ENCODE measurements at regions not wholly inside any gene's neighbourhood (a gene's known extent, or its start where the extent isn't known, plus 50 kb on each side); places are given as distances from the start of the nearest gene placed in this dataset.

DNA sequence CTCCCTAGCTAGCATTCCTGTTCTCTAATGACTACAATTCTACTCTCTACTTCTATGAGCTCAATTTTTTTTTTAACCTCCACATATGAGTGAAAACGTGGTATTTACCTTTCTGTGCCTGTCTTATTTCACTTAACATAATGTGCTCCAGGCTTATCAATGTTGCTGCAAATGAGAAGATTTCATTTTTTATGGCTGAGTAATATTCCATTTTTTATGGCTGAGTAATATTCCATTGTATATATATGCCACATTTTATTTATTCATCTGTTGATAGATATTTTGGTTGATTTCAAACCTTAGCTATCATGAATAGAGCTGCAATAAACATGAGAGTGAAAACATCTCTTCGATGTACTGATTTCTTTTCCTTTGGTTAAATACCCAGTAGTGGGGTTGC is 159.6 kb upstream of the TPK1 start:
- TF ChIP-seq CTCF (IDR thresholded peaks at IDR 0.05 in 4 of 5, conservative IDR thresholded peaks at IDR 0.05 in 1 of 5) (no peak), POLR2A (IDR thresholded peaks at IDR 0.05) (no peak)
